H1 (cell line): ENCODE measurements at regions not wholly inside any gene's neighbourhood (a gene's known extent, or its start where the extent isn't known, plus 50 kb on each side); places are given as distances from the start of the nearest gene placed in this dataset.

ENCODE experiments used
- ATF2 ChIP-seq: IDR thresholded peaks from 2 replicates; pipeline ENCODE4 v1.6.1; 2012; ENCODE audit warnings: low read length, inconsistent platforms
- CTCF ChIP-seq, 3 experiments: IDR thresholded peaks; 1 replicate in 2 of 3; 2 replicates in 1 of 3; pipeline versions ENCODE4 v1.5.1 to v1.6.1; 2011; ENCODE audit warnings: low read length in 3 of 3, mild to moderate bottlenecking in 3 of 3, inconsistent platforms in 2 of 3, low read depth in 1 of 3, moderate library complexity in 1 of 3; ENCODE audit not compliant: insufficient read depth in 1 of 3; ENCODE audit errors: control extremely low read depth in 1 of 3
- TAF1 ChIP-seq: IDR thresholded peaks from 2 replicates; pipeline ENCODE4 v1.6.1; 2011; ENCODE audit warnings: mild to moderate bottlenecking, low read depth, low read length

DNA sequence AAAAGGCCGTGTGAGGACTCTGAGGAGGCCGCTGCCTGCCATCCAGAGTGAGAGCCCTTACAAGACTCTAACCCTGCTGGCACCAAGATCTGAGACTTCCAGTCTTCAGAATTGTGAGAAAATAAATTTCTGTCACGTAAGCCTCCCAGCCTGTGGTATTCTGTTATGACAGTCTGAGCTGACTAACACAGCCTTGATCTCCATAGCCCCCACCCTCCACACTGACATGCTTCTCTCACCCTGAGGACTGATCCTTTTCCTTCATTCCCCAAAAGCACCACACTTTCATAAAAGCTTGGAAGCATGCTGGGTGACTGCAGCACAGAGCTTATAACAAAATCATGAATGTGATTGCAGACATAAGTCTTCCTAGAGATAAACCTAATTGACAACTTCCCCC lies 1059.8 kb downstream of the UQCRFS1 start (continued):
- TF ChIP-seq ATF2 (no peak), TAF1 (no peak), CTCF (IDR thresholded peaks at IDR 0.05; ENCODE audit: control extremely low read depth in 1 of 3, insufficient read depth in 1 of 3, low read depth in 1 of 3, low read length in 3 of 3) (no peak)
